ENCODE measurements at regions not wholly inside any gene's neighbourhood (a gene's known extent, or its start where the extent isn't known, plus 50 kb on each side); places are given as distances from the start of the nearest gene placed in this dataset.

GRCh38 chr19:31160336-31160926, 188.8 kb downstream of the TSHZ3 start:
- no peak for TF ChIP-seq CTCF (IDR thresholded peaks at IDR 0.05; ENCODE audit: low read length)
- no peak for TF ChIP-seq EZH2 (optimal IDR thresholded peaks at IDR 0.05; ENCODE audit: low read depth, low read length)

Measured in MM.1S (cell line).